Gastrocnemius medialis (tissue), 4 donors: ENCODE measurements at regions not wholly inside any gene's neighbourhood (a gene's known extent, or its start where the extent isn't known, plus 50 kb on each side); places are given as distances from the start of the nearest gene placed in this dataset.

Experiments
- ATAC-seq, 2 donors: fragments of 150-250 bp; one replicate each; pipeline ENCODE4 v1.9.1; 2016
- DNase-seq, 2 donors: peaks; one replicate each; pipeline ENCODE4 v3.0.0-alpha.2; 2019
- H3K27ac ChIP-seq, 4 donors: fragments of 200-600 bp; sonication (generic); 1 replicate in 1 of 4; 2 replicates in 3 of 4; pipeline ENCODE4 v1.5.1; 2016 to 2018; ENCODE audit warnings: mild to moderate bottlenecking in 2 of 4, moderate library complexity in 1 of 4
- H3K27me3 ChIP-seq, 3 donors: fragments of 200-600 bp; sonication (generic) in 2 of 3; 1 replicate in 1 of 3; 2 replicates in 2 of 3; pipeline versions ENCODE4 v1.5.1 to v1.6.0; 2016 to 2019; ENCODE audit warnings: mild to moderate bottlenecking in 1 of 3, moderate library complexity in 1 of 3
- H3K36me3 ChIP-seq, 2 donors: fragments of 200-600 bp; sonication (generic) in 1 of 2; one replicate each; pipeline ENCODE4 v1.5.1; 2017 to 2018
- H3K4me1 ChIP-seq, 2 donors: fragments of 200-600 bp; sonication (generic) in 1 of 2; one replicate each; pipeline ENCODE4 v1.5.1; 2016 to 2017; ENCODE audit warnings: mild to moderate bottlenecking in 2 of 2
- H3K4me3 ChIP-seq, 4 donors: fragments of 200-600 bp; sonication (generic) in 3 of 4; 1 replicate in 1 of 4; 2 replicates in 3 of 4; pipeline ENCODE4 v1.5.1; 2016 to 2019; ENCODE audit warnings: mild to moderate bottlenecking in 2 of 4
- H3K9me3 ChIP-seq, 3 donors: fragments of 200-600 bp; sonication (generic) in 2 of 3; 1 replicate in 1 of 3; 2 replicates in 2 of 3; pipeline ENCODE4 v1.5.1; 2016 to 2019
- POLR2A ChIP-seq, 2 donors: fragments of 450-650 bp; IDR thresholded peaks; one replicate each; pipeline ENCODE4 v1.6.1; 2017; ENCODE audit warnings: antibody characterized with exemption in 2 of 2, mild to moderate bottlenecking in 2 of 2, moderate library complexity in 2 of 2
- in situ Hi-C, 4 donors: fragments of 200-750 bp; cut with MboI; loops; one replicate each; pipeline versions ENCODE4 v1.15.0 to v1.8.0; 2017; ENCODE audit warnings: low sequenced_read_pairs in 4 of 4
- intact Hi-C: fragments of 100-400 bp; cut with DNase I; formaldehyde crosslinking; loops from one replicate; pipeline ENCODE4 v1.15.1; 2023; ENCODE audit warnings: low total_unique reads

- H3K27me3 ChIP-seq, result no peaks in the 10 kb centered on the region
- no peaks in the 10 kb centered on the region for H3K4me1 ChIP-seq
- intact Hi-C loops (no loop called here), in situ Hi-C loops (no loop called here)
- no peaks in the 10 kb centered on the region for H3K36me3 ChIP-seq
- no peak overlapping the region for H3K27ac ChIP-seq
- TF ChIP-seq POLR2A (IDR thresholded peaks at IDR 0.05), result no peak
- no peaks in the 10 kb centered on the region for H3K9me3 ChIP-seq
- H3K4me3 ChIP-seq, result no peak overlapping the region
- DNase-seq (no peak), ATAC-seq (no peak)
These were observed 52.7 kb upstream of the CDK6 start for GRCh38 chr7:92889081-92889480.
